GM12864 (cell line): ENCODE measurements at regions not wholly inside any gene's neighbourhood (a gene's known extent, or its start where the extent isn't known, plus 50 kb on each side); places are given as distances from the start of the nearest gene placed in this dataset.

Source experiments
- DNase-seq: peaks from one replicate; pipeline ENCODE4 v3.0.0-alpha.2; 2011; ENCODE audit warnings: low read depth
- H3K4me3 ChIP-seq: 2 replicates; pipeline ENCODE4 v1.5.1; 2011; ENCODE audit warnings: mild to moderate bottlenecking, low read depth, low read length, control low read depth
- CTCF ChIP-seq: IDR thresholded peaks from 2 replicates; pipeline ENCODE4 v1.5.1; 2011; ENCODE audit warnings: low read depth, mild to moderate bottlenecking, moderate library complexity, low read length, control low read depth, inconsistent platforms; ENCODE audit errors: missing control alignments

DNA sequence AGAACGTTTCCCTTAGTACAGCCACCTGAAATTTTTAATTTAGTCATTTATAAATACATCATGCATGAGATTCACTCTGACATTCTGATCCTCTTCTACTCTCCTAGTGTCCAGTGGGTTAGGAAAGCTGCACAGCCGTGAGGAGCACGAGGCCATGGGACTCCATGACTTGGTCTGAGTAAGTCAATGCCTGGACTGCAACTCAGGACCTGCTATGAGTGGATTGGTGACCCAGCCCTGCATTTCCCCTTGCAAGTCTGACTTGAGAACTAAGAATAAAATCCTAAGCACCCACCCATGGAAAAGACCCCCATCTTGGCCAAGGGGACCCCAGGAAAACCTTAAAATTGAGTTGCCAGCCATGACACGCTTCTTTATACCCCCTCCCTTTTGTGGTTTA, 237.6 kb upstream of the HDAC4 start:
- TF ChIP-seq CTCF: no peak
- DNase-seq: no peak
- no peak overlapping the region for H3K4me3 ChIP-seq

GRCh38 chr2:239636808-239637207, 236.0 kb upstream of the HDAC4 start:
- no peak for TF ChIP-seq CTCF
- no peak for DNase-seq

DNA sequence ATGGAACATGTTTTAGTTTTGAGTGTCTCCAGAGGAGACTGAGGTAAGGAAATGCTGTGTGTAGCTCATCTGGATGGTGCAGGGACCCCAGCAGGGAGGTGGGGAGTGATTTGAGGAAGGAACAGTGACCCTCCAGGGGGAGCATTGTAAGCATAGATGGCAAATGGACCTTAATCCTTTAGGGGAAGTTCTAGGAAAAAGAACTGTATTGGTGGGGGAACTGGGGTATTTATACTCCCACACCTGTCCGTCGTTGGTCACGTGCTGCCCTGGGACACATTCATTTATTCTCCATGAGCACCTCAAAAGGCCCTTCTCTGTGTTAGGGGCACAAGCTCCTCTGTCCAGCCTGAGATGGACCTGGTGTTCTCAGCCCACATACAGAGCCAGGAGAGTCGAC, 233.9 kb upstream of the HDAC4 start:
- no peak for TF ChIP-seq CTCF
- no peak for DNase-seq
- H3K4me3 ChIP-seq: no peak overlapping the region

More at GRCh38 chr2:239636808-239637207, 236.0 kb upstream of the HDAC4 start:
- H3K4me3 ChIP-seq: no peak overlapping the region

DNA sequence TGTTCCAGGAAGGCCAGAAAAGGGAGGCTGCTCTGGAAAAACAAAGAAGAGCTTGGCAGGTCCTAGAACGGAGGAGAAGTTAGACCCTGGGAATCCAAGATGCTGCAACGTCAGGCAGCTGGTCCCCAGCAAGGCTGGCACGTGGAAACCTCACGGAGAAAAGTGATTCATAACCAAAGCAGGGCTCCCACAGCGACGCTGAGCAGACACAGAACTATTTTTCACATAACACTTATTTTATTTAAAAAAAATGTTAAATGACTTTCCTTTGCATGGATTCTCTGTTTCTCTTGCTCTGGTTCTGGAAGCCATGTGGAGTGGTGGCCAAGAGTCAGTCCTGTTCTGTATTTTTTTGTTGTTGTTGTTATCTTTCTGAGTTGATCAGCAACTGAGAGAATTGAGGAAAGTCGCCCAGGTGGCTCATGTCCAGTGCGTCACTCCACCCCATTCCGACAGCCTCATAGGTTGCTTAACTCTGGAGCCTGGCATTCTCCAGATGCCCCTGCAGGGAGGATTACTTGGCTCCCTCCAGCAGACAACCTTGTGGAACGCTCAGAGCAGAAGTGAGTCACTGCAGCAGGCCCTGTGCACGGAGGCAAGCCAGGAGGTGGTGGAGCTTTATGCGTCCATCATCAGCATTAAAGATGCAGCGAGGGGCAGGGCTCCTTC, 229.9 kb upstream of the HDAC4 start:
- no peak overlapping the region for H3K4me3 ChIP-seq
- TF ChIP-seq CTCF: no peak
- no peak for DNase-seq

GRCh38 chr2:239629926-239630617, 229.3 kb upstream of the HDAC4 start:
- no peak overlapping the region for H3K4me3 ChIP-seq
- TF ChIP-seq CTCF: no peak
- DNase-seq: no peak

DNA sequence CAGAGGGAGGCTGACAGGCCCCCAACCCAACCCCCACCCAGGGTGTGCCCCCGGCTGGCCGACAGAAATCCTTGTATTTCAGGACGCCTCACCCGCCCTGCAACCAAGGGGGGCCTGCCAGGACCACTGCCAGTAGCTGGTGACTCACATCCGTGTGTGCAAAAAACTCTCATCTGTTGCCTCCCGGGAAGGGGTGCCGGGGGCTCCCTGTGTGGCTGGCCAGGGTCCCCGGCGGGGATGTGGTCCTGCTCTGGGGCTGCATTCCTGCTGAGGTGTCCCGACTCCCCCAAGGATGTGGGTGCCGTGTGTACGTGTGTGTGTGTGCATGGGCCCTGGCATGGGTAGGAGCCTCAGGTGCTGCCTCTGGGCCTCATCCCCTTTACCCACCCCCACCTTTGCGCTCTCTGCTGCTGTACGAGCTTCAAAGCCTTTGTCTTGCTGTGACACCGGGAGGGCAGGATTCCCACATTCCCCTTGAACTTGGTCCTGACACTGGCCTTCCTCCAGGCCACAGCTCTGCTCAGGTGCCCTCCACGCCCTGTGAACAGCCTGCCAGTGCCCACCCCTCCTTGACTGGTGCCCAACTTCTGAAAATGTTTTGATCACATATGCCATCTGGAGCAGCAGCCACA, 226.3 kb upstream of the HDAC4 start:
- DNase-seq: no peak
- no peak overlapping the region for H3K4me3 ChIP-seq

More for the DNA sequence above, 226.3 kb upstream of the HDAC4 start:
- no peak for TF ChIP-seq CTCF
